ENCODE measurements at regions not wholly inside any gene's neighbourhood (a gene's known extent, or its start where the extent isn't known, plus 50 kb on each side); places are given as distances from the start of the nearest gene placed in this dataset.

DNA sequence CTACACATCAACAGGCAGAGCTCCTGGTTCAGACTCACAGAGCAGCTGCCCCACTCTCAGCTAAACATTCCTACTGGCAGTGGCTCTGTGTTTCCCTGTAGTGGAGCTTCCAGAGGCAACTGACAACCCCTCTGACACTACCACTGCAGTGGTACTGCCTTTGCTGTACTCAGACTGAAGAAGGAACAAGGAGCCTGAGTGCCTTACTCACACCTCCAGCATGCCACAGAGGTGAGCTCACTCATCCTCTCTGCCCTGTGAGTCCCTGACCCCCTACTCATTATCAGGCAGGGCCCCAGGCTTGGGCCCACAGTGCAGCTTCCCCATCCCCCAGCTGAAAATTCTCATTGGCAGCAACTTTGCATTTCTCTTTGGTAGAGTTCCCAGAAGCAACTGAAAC lies 240.5 kb upstream of the POF1B start:
- Histone ChIP-seq H3K27ac (no peak overlapping the region), H3K4me1 (no peaks in the 10 kb centered on the region), H3K4me3 (no peak overlapping the region), H3K36me3 (no peaks in the 10 kb centered on the region), H3K27me3 (no peaks in the 10 kb centered on the region), H3K9me3 (no peaks in the 10 kb centered on the region)
- DNase-seq (no peak), ATAC-seq (no peak)
- TF ChIP-seq, protein P1, sequence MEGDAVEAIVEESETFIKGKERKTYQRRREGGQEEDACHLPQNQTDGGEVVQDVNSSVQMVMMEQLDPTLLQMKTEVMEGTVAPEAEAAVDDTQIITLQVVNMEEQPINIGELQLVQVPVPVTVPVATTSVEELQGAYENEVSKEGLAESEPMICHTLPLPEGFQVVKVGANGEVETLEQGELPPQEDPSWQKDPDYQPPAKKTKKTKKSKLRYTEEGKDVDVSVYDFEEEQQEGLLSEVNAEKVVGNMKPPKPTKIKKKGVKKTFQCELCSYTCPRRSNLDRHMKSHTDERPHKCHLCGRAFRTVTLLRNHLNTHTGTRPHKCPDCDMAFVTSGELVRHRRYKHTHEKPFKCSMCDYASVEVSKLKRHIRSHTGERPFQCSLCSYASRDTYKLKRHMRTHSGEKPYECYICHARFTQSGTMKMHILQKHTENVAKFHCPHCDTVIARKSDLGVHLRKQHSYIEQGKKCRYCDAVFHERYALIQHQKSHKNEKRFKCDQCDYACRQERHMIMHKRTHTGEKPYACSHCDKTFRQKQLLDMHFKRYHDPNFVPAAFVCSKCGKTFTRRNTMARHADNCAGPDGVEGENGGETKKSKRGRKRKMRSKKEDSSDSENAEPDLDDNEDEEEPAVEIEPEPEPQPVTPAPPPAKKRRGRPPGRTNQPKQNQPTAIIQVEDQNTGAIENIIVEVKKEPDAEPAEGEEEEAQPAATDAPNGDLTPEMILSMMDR (IDR thresholded peaks at IDR 0.05), result no peak
- intact Hi-C loops (cut with DNase I), result no loop called here

DNA sequence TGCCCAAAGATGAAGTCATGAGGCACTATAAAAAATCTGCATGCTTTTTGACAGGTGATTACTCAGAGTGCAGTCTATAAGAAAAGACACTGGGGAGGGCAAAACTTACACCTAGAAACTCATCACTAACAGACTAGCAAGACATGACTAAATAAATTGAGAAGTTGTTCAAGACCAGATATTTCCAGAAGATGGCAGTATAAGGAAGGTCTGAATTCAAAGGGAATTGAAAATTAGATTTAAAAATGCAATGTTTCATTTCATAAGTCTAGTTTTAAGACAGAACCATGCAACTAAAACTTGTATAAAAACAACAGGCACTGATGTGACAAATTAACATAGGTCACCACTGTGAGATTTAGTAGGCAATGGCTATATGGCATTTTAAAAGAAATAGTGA lies 232.5 kb upstream of the POF1B start:
- Histone ChIP-seq H3K36me3 (no peaks in the 10 kb centered on the region), H3K4me3 (no peak overlapping the region), H3K27me3 (no peaks in the 10 kb centered on the region), H3K4me1 (no peaks in the 10 kb centered on the region), H3K27ac (no peak overlapping the region), H3K9me3 (no peaks in the 10 kb centered on the region)
- no peak for ATAC-seq
- TF ChIP-seq, protein P1 (IDR thresholded peaks at IDR 0.05), result peak; percentile 11
- intact Hi-C loops (cut with DNase I), result no loop called here
- no peak for DNase-seq

DNA sequence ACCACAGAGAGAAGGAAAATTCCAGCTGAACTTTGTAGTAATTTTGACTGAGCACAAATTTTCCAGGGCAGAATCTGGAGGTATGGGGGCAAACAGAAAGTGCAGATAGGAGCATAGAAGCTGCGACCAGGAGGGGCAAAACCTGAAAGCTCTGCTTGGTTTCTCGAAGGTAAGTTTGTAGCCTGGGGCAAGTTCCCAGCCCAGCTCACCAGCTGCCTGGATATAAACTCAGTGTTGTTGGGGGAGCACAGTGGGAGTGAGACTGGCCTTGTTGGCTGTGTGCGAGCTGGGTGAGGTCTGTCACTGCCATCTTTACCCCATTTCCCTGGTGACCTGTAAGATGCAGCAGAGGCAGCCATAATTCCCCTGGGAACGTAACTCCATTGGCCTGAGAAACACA lies 213.5 kb upstream of the POF1B start:
- TF ChIP-seq, protein P1 (IDR thresholded peaks at IDR 0.05), result no peak
- ATAC-seq, result no peak
- intact Hi-C loops (cut with DNase I), result no loop called here

DNA sequence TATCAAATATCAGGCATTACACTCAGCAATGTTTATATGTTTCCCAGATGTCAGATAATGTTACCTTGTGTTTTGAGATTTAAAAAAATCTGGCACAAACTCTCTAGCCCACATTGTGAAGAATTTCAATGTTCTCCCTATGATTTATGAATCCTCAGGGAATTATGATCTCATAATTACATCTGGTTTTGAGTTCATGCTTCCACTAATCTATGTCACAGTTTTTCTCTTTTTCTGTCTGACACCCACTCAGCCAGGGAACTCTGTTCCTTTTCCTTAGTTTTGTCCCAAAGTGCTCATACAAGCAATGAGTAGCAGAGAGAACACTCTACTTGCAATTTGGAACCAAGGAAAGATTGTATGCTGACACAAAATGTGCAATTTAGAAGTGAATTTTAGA lies 212.1 kb upstream of the POF1B start:
- no peaks in the 10 kb centered on the region for H3K9me3 ChIP-seq
- H3K27me3 ChIP-seq, result no peaks in the 10 kb centered on the region
- no peaks in the 10 kb centered on the region for H3K4me1 ChIP-seq
- ATAC-seq (no peak), DNase-seq (no peak)
- no peak overlapping the region for H3K4me3 ChIP-seq
- intact Hi-C loops (cut with DNase I), result no loop called here
- no peaks in the 10 kb centered on the region for H3K36me3 ChIP-seq
- TF ChIP-seq, protein P1 (IDR thresholded peaks at IDR 0.05), result no peak
- H3K27ac ChIP-seq, result no peak overlapping the region

More for the DNA sequence above, 213.5 kb upstream of the POF1B start:
- no peak overlapping the region for H3K4me3 ChIP-seq
- no peak overlapping the region for H3K27ac ChIP-seq
- H3K9me3 ChIP-seq, result no peaks in the 10 kb centered on the region
- no peak for DNase-seq
- no peaks in the 10 kb centered on the region for H3K36me3 ChIP-seq
- no peaks in the 10 kb centered on the region for H3K4me1 ChIP-seq
- H3K27me3 ChIP-seq, result no peaks in the 10 kb centered on the region

DNA sequence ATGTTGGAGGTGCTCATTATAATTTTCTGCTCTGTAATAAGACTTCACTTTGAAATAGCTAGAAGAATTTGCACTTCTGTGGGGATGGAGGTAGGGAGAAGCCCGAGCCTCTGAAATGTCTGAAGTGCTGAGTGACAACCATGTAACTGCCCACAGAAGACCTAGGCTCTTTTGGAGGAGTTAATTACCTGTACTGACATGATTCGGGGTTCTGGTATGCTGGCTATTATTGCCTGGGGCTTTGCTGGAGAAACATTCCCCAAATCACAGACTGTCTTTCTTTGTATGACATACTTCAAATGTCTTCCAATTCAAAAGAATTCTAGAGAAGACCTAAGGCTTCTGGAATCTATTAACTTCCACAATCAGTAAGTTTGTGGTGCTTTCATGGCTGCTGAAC lies 211.2 kb upstream of the POF1B start:
- H3K4me1 ChIP-seq, result no peaks in the 10 kb centered on the region
- H3K27me3 ChIP-seq, result no peaks in the 10 kb centered on the region
- TF ChIP-seq, protein P1 (IDR thresholded peaks at IDR 0.05), result no peak
- DNase-seq (no peak), ATAC-seq (no peak)
- H3K27ac ChIP-seq, result no peak overlapping the region
- H3K4me3 ChIP-seq, result no peak overlapping the region
- no peaks in the 10 kb centered on the region for H3K9me3 ChIP-seq
- no peaks in the 10 kb centered on the region for H3K36me3 ChIP-seq
- intact Hi-C loops (cut with DNase I), result no loop called here

DNA sequence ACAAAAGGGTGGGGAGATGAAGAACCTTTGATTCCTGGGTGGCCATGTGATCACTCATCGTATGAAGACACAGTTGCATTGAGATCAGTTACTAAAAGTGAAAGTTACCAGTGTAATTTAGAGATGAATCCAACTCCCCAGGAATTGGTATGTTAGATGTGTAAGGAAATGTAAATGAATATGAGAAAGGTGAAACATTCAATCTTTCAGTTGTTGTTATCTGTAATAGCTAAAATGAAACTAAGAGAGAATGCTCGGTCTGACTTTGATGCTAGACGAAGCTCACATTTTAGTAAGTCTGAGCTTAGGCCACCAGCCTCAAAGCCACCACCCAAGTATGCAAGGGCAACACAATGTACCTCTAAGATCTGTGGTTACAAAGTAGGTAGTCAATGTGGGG lies 194.3 kb upstream of the POF1B start:
- no peak overlapping the region for H3K27ac ChIP-seq
- no peaks in the 10 kb centered on the region for H3K4me1 ChIP-seq
- H3K36me3 ChIP-seq, result no peaks in the 10 kb centered on the region
- H3K9me3 ChIP-seq, result no peaks in the 10 kb centered on the region
- H3K27me3 ChIP-seq, result no peaks in the 10 kb centered on the region
- H3K4me3 ChIP-seq, result no peak overlapping the region
- DNase-seq (no peak), ATAC-seq (no peak)
- TF ChIP-seq, protein P1 (IDR thresholded peaks at IDR 0.05), result no peak
- intact Hi-C loops (cut with DNase I), result no loop called here

Data from upper lobe of right lung (tissue), 1 donor.